H1 (cell line): ENCODE measurements at regions not wholly inside any gene's neighbourhood (a gene's known extent, or its start where the extent isn't known, plus 50 kb on each side); places are given as distances from the start of the nearest gene placed in this dataset.

Experiments used
- CTCF ChIA-PET: fragments of 300-600 bp; sonication (Branson Sonifier 250); formaldehyde crosslinking; loops from one replicate; lab custom pipeline; 2021; ENCODE audit not compliant: partially characterized antibody; lab: Charles Lee
- POLR2A ChIA-PET: fragments of 300-600 bp; sonication (Branson Sonifier 250); formaldehyde crosslinking; loops from one replicate; lab custom pipeline; 2021; ENCODE audit warnings: inconsistent platforms; ENCODE audit not compliant: partially characterized antibody; lab: Charles Lee
- DNase-seq, 2 experiments: peaks; one replicate each; pipeline versions ENCODE4 v3.0.0 to v3.0.0-alpha.2; 2010 to 2022; ENCODE audit warnings: low spot score in 2 of 2, low read depth in 1 of 2, mixed read lengths in 1 of 2
- FAIRE-seq: peaks from 2 replicates; lab custom pipeline; 2011; peaks lifted over from hg19 to GRCh38; lab: Jason Lieb, UNC
- H2AFZ ChIP-seq: 2 replicates; pipeline ENCODE4 v1.8.1; 2012; ENCODE audit warnings: low read length, inconsistent platforms
- H2AK5ac ChIP-seq: 2 replicates; pipeline ENCODE4 v1.6.1; 2013; ENCODE audit warnings: low read depth, low read length
- H2BK120ac ChIP-seq: replicated peaks from 2 replicates; pipeline ENCODE3; 2013; ENCODE audit warnings: low read depth, low read length, inconsistent platforms
- H2BK12ac ChIP-seq: 2 replicates; pipeline ENCODE4 v1.6.1; 2013; ENCODE audit warnings: low read depth, low read length
- H2BK15ac ChIP-seq: 2 replicates; pipeline ENCODE4 v1.6.1; 2013; ENCODE audit warnings: low read length
- H2BK20ac ChIP-seq: 2 replicates; pipeline ENCODE4 v1.6.1; 2013; ENCODE audit warnings: low read length
- H2BK5ac ChIP-seq: 2 replicates; pipeline ENCODE4 v1.6.1; 2013; ENCODE audit warnings: low read depth, low read length
- H3K14ac ChIP-seq: 2 replicates; pipeline ENCODE4 v1.6.1; 2013; ENCODE audit warnings: inconsistent platforms; ENCODE audit not compliant: insufficient read length
- H3K18ac ChIP-seq: 2 replicates; pipeline ENCODE4 v1.6.1; 2013; ENCODE audit warnings: low read length; ENCODE audit errors: extremely low read depth
- H3K23ac ChIP-seq: 2 replicates; pipeline ENCODE4 v1.6.1; 2013; ENCODE audit warnings: inconsistent platforms; ENCODE audit not compliant: insufficient read length
- H3K23me2 ChIP-seq: 2 replicates; pipeline ENCODE4 v1.6.1; 2013; ENCODE audit warnings: low read depth, low read length
- H3K27ac ChIP-seq: 2 replicates; pipeline ENCODE4 v1.6.1; 2011; ENCODE audit warnings: low read depth, low read length, inconsistent platforms
- H3K27me3 ChIP-seq, 4 experiments: replicated peaks in 1 of 4; 1 replicate in 1 of 4; 2 replicates in 3 of 4; pipeline versions ENCODE4 v1.6.1 to v1.8.1; 2011 to 2013; ENCODE audit warnings: low read length in 3 of 4, mild to moderate bottlenecking in 3 of 4, inconsistent platforms in 2 of 4, mixed read lengths in 2 of 4, moderate library complexity in 1 of 4; ENCODE audit not compliant: control insufficient read depth in 3 of 4, insufficient read depth in 3 of 4; ENCODE audit errors: extremely low read depth in 1 of 4
- H3K36me3 ChIP-seq, 4 experiments: 2 replicates each; pipeline versions ENCODE4 v1.6.1 to v1.8.1; 2011 to 2013; ENCODE audit warnings: mild to moderate bottlenecking in 4 of 4, low read length in 3 of 4, moderate library complexity in 2 of 4, control low read depth in 1 of 4, inconsistent platforms in 1 of 4; ENCODE audit not compliant: insufficient read depth in 4 of 4, control insufficient read depth in 2 of 4
- H3K4ac ChIP-seq: replicated peaks from 2 replicates; pipeline ENCODE3; 2013; ENCODE audit warnings: low read length, low read depth, mixed read lengths, inconsistent platforms; ENCODE audit not compliant: insufficient read length
- H3K4me1 ChIP-seq, 4 experiments: replicated peaks in 1 of 4; 1 replicate in 1 of 4; 2 replicates in 3 of 4; pipeline versions ENCODE4 v1.6.1 to v1.8.1; 2011 to 2013; ENCODE audit warnings: low read length in 3 of 4, inconsistent platforms in 2 of 4, mixed read lengths in 1 of 4; ENCODE audit not compliant: insufficient read depth in 4 of 4, control insufficient read depth in 3 of 4
- H3K4me2 ChIP-seq, 2 experiments: 2 replicates each; pipeline versions ENCODE4 v1.6.1 to v1.8.1; 2011 to 2013; ENCODE audit warnings: low read depth in 2 of 2, low read length in 2 of 2, control low read depth in 1 of 2, inconsistent platforms in 1 of 2, mild to moderate bottlenecking in 1 of 2; ENCODE audit not compliant: insufficient read depth in 1 of 2
- H3K4me3 ChIP-seq, 4 experiments: fragments of 200-600, 300-600 bp in 1 of 4; sonication (generic), shearing (Covaris generic), sonication (Bioruptor Twin) in 1 of 4; 2 replicates each; pipeline versions ENCODE4 v1.5.1 to v1.8.1; 2011 to 2016; ENCODE audit warnings: low read length in 4 of 4, low read depth in 3 of 4, control low read depth in 2 of 4, inconsistent platforms in 2 of 4, mild to moderate bottlenecking in 2 of 4, mixed read lengths in 1 of 4, moderate library complexity in 1 of 4; ENCODE audit not compliant: insufficient read depth in 2 of 4; ENCODE audit errors: extremely low read depth in 1 of 4
- H3K56ac ChIP-seq: replicated peaks from 2 replicates; pipeline ENCODE3; 2013; ENCODE audit warnings: low read depth, mild to moderate bottlenecking, mixed read lengths, low read length, inconsistent platforms; ENCODE audit not compliant: insufficient read length
- H3K79me1 ChIP-seq: 2 replicates; pipeline ENCODE4 v1.6.1; 2013; ENCODE audit warnings: low read depth, low read length, control low read depth
- H3K79me2 ChIP-seq, 2 experiments: 2 replicates each; pipeline versions ENCODE4 v1.6.1 to v1.8.1; 2012 to 2013; ENCODE audit warnings: low read length in 2 of 2, mild to moderate bottlenecking in 2 of 2, inconsistent platforms in 1 of 2; ENCODE audit not compliant: insufficient read depth in 2 of 2, control insufficient read depth in 1 of 2
- H3K9ac ChIP-seq, 4 experiments: replicated peaks in 1 of 4; 1 replicate in 1 of 4; 2 replicates in 3 of 4; pipeline versions ENCODE4 v1.6.1 to v1.8.1; 2011 to 2013; ENCODE audit warnings: low read depth in 3 of 4, low read length in 3 of 4, control low read depth in 2 of 4, mild to moderate bottlenecking in 2 of 4, moderate library complexity in 2 of 4, inconsistent platforms in 1 of 4; ENCODE audit errors: extremely low read depth in 1 of 4
- H3K9me3 ChIP-seq, 2 experiments: 2 replicates each; pipeline versions ENCODE4 v1.6.1 to v1.8.1; 2012 to 2013; ENCODE audit warnings: mild to moderate bottlenecking in 2 of 2, moderate library complexity in 2 of 2, control low read depth in 1 of 2, inconsistent platforms in 1 of 2, low read depth in 1 of 2, low read length in 1 of 2, mixed read lengths in 1 of 2; ENCODE audit not compliant: insufficient read depth in 2 of 2
- H4K20me1 ChIP-seq, 2 experiments: replicated peaks in 1 of 2; 2 replicates each; pipeline versions ENCODE3 to v1.8.1; 2011 to 2013; ENCODE audit warnings: inconsistent platforms in 2 of 2, low read length in 2 of 2, mild to moderate bottlenecking in 1 of 2; ENCODE audit not compliant: insufficient read depth in 2 of 2, control insufficient read depth in 1 of 2
- H4K5ac ChIP-seq: 2 replicates; pipeline ENCODE4 v1.6.1; 2013; ENCODE audit warnings: low read length, low read depth, mixed read lengths, inconsistent platforms; ENCODE audit not compliant: insufficient read length
- H4K8ac ChIP-seq: 2 replicates; pipeline ENCODE4 v1.8.0; 2013; ENCODE audit warnings: mild to moderate bottlenecking, moderate library complexity, low read length, inconsistent platforms; ENCODE audit not compliant: insufficient read depth; ENCODE audit errors: extremely low read depth
- H4K91ac ChIP-seq: replicated peaks from 2 replicates; pipeline ENCODE3; 2013; ENCODE audit warnings: low read length, mixed read lengths, inconsistent platforms; ENCODE audit not compliant: insufficient read length
- RBBP5 ChIP-seq: IDR thresholded peaks from 2 replicates; pipeline ENCODE4 v1.7.1; 2012; ENCODE audit warnings: low read depth, mild to moderate bottlenecking, inconsistent platforms, low read length, moderate library complexity, borderline replicate concordance
- WGBS, 2 experiments: shearing (Covaris generic) in 1 of 2; methylation state at CpG; one replicate each; pipeline versions ENCODE4 v1.1.6 to v1.1.7; 2013 to 2015; ENCODE audit warnings: low lambda C conversion rate in 2 of 2, mixed read lengths in 2 of 2, inconsistent platforms in 1 of 2, low coverage in 1 of 2, missing lambda C conversion rate in 1 of 2; ENCODE audit not compliant: insufficient replicate concordance in 2 of 2, insufficient coverage in 1 of 2, insufficient read length in 1 of 2; ENCODE audit errors: extremely low coverage in 1 of 2, missing lambda C conversion rate in 1 of 2; 5-methylcytosine and 5-hydroxymethylcytosine counted together

GRCh38 chr16:87195161-87195560 is 122.0 kb downstream of the C16orf95 start:
- no peak overlapping the region for H4K8ac ChIP-seq
- H4K20me1 ChIP-seq = no peaks in the 10 kb centered on the region
- no peak for DNase-seq
- 91% methylated on average over 6 of the region's 6 CpGs; no CpG with 5 or more reads in 1 of the 2 experiments for WGBS, 2 experiments
- H3K56ac ChIP-seq = no peak overlapping the region
- FAIRE-seq = no peak
- no peaks in the 10 kb centered on the region for H3K36me3 ChIP-seq
- no peak overlapping the region for H3K18ac ChIP-seq
- no peak overlapping the region for H2BK12ac ChIP-seq
- no peak overlapping the region for H4K5ac ChIP-seq
- TF ChIP-seq RBBP5 = no peak
- no peak overlapping the region for H3K4ac ChIP-seq
- no peak overlapping the region for H3K14ac ChIP-seq
- no peaks in the 10 kb centered on the region for H3K27me3 ChIP-seq
- no peaks in the 10 kb centered on the region; the same call in 1 of the 2 replicates for H3K23me2 ChIP-seq
- no peak overlapping the region for H2AK5ac ChIP-seq
- POLR2A ChIA-PET = interaction anchor here (0.8 kb wide), 1 partner anchor 17 kb away, joined by 4 read pairs; no protein-coding TSS in a partner anchor
- no peak overlapping the region for H2BK15ac ChIP-seq
- no peak overlapping the region for H4K91ac ChIP-seq
- no peak overlapping the region for H2BK20ac ChIP-seq
- H3K4me1 ChIP-seq = peaks cover 0 to 7% (median 4%) of the 10 kb centered on the region in 4 experiments; a peak in 3 of 7 replicates
- H2BK5ac ChIP-seq = no peak overlapping the region
- no peaks in the 10 kb centered on the region; a peak in 1 of 4 replicates for H3K9me3 ChIP-seq
- no peak overlapping the region for H3K9ac ChIP-seq
- H2BK120ac ChIP-seq = no peak overlapping the region
- no peak overlapping the region for H3K4me2 ChIP-seq
- H3K27ac ChIP-seq = no peak overlapping the region
- CTCF ChIA-PET = no interaction called here
- no peak overlapping the region for H3K23ac ChIP-seq
- H3K4me3 ChIP-seq = no peak overlapping the region
- no peak overlapping the region for H2AFZ ChIP-seq
- no peaks in the 10 kb centered on the region for H3K79me2 ChIP-seq
- H3K79me1 ChIP-seq = no peaks in the 10 kb centered on the region
